HUES6 (cell line): ENCODE measurements at regions not wholly inside any gene's neighbourhood (a gene's known extent, or its start where the extent isn't known, plus 50 kb on each side); places are given as distances from the start of the nearest gene placed in this dataset.
"Not testable (repeated sequence)": the region's sequence is repeated elsewhere in the genome, so short reads cannot be mapped to it uniquely, and the experiment has no call there.

Experiments used
- H3K27ac ChIP-seq: 2 replicates; pipeline ENCODE4 v1.7.0; 2013; ENCODE audit warnings: low read depth, mild to moderate bottlenecking, low read length, inconsistent platforms
- H3K27me3 ChIP-seq: 2 replicates; pipeline ENCODE4 v1.6.1; 2013; ENCODE audit warnings: low read length; ENCODE audit not compliant: control insufficient read depth, insufficient read depth
- H3K36me3 ChIP-seq: 2 replicates; pipeline ENCODE4 v1.6.1; 2013; ENCODE audit warnings: low read length; ENCODE audit not compliant: control insufficient read depth, insufficient read depth
- H3K4me1 ChIP-seq: 2 replicates; pipeline ENCODE4 v1.6.1; 2013; ENCODE audit warnings: low read length; ENCODE audit not compliant: control insufficient read depth, insufficient read depth
- H3K4me3 ChIP-seq: 2 replicates; pipeline ENCODE4 v1.5.1; 2013; ENCODE audit warnings: low read depth, low read length
- H3K9ac ChIP-seq: one replicate; pipeline ENCODE4 v1.6.1; 2013; ENCODE audit warnings: mild to moderate bottlenecking, low read length
- H3K9me3 ChIP-seq: 2 replicates; pipeline ENCODE4 v1.6.1; 2013; ENCODE audit warnings: low read depth, low read length; ENCODE audit not compliant: control insufficient read depth, insufficient read depth

DNA sequence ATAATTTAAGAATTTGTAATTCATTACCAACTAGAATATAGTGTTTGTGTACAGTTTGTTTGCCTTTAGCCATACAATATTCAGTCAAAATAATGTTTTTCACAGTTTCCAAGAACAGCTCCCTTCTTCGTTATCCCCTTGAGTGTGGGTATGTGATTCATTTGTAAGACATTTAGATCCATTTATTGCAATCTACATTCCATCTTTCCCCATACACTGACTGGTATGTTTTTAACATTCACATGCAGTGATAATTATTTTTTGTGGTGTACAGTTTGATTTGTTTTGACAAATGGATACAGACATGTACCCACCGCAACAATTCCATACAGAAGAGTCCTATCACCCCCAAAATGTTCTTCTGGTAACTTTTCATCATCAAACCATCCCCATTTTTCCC is 589.1 kb upstream of the ADAMTS5 start:
- Histone ChIP-seq H3K9me3 (peaks cover 16% of the 10 kb centered on the region), H3K4me1 (no peaks in the 10 kb centered on the region), H3K4me3 (no peak overlapping the region), H3K27ac (no peak overlapping the region), H3K36me3 (no peaks in the 10 kb centered on the region), H3K27me3 (no peaks in the 10 kb centered on the region), H3K9ac (no peak overlapping the region)

DNA sequence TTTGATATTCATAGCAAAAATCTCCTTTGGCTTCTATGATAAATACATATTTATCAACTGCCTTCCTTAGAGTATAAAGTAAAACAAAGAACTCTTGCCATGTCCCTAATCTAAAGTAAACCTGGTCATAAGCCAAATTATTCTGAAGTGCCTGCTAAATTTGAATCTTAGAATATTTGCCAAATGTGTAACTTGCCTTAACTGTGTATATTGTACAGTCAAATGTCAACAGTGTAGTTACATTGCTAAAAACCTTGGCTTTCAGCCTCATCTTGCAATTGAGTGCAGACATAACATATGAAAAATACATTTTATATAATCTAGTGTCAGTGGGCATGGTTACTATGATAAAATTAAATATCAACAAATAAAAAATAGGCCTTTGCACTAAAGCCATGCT is 583.4 kb upstream of the ADAMTS5 start:
- Histone ChIP-seq H3K27me3 (no peaks in the 10 kb centered on the region), H3K4me3 (no peak overlapping the region), H3K4me1 (no peaks in the 10 kb centered on the region), H3K9me3 (peaks cover 16% of the 10 kb centered on the region), H3K36me3 (no peaks in the 10 kb centered on the region), H3K27ac (no peak overlapping the region), H3K9ac (no peak overlapping the region)

DNA sequence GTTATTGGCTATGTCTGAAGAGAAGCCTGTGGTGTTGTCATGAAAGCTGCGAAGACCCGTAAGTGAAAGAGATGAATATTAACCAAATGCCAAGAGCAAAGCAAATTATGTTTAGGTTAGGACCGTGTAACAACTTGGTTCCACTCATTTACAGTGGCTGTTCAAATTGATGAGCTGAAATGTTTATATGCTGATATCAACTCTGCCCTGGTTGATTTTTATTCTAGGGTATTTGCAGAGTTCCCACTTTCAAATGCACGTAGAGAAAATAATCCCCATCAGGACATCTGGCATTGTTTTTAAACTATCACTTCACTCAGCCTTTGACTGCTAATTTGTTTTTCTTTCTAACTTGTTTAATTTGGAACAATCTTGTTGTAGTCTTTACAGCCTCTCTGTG is 581.6 kb upstream of the ADAMTS5 start:
- H3K4me3 ChIP-seq: no peak overlapping the region
- H3K4me1 ChIP-seq: no peaks in the 10 kb centered on the region
- H3K27ac ChIP-seq: no peak overlapping the region
- no peaks in the 10 kb centered on the region for H3K36me3 ChIP-seq
- no peak overlapping the region for H3K9ac ChIP-seq
- peaks cover 16% of the 10 kb centered on the region for H3K9me3 ChIP-seq
- no peaks in the 10 kb centered on the region for H3K27me3 ChIP-seq

DNA sequence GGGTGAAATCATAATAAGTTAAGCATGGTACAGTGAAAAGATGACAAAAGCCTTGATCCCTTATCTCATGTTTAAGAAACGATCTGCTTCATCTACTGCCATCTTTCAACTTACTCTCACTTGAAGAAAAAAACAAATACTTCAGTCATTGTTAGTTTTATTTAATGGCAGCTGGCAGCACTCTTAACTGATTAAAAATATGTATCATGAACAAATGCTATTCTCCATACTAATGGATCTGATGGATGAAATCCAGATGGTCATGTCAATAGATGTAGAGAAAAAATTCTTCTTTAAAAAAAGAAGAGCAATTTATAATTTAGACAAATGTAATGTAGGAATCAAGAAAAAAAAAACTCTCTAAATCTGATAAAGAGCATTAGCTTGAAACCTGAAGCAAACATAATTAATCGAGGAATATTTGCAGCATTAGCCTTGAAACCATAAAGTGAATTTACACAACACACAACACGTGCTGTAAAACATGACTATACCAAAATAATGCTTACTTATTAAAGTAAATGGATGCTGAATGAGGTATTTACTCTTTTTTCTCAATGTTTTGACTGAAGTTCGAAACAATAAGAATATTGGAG is 579.0 kb upstream of the ADAMTS5 start:
- H3K27ac ChIP-seq: no peak overlapping the region

DNA sequence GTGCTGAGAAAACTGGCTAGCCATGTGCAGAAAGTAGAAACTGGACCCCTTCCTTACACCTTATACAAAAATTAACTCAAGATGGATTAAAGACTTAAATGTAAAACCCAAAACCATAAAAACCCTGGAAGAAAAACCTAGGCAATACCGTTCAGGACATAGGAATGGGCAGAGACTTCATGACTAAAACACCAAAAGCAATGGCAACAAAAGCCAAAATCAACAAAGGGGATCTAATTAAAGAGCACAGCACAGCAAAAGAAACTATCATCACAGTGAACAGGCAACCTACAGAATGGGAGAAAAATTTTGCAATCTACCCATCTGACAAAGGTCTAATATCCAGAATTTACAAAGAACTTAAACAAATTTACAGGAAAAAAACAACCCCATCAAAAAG is 575.2 kb upstream of the ADAMTS5 start:
- H3K4me1 ChIP-seq, H3K27me3 ChIP-seq, H3K4me3 ChIP-seq, H3K9me3 ChIP-seq, H3K36me3 ChIP-seq, H3K27ac ChIP-seq, H3K9ac ChIP-seq: not testable (repeated sequence)

More for the DNA sequence above, 579.0 kb upstream of the ADAMTS5 start:
- Histone ChIP-seq H3K4me1 (no peaks in the 10 kb centered on the region), H3K9ac (no peak overlapping the region), H3K9me3 (no peaks in the 10 kb centered on the region), H3K27me3 (no peaks in the 10 kb centered on the region), H3K4me3 (no peak overlapping the region), H3K36me3 (no peaks in the 10 kb centered on the region)

DNA sequence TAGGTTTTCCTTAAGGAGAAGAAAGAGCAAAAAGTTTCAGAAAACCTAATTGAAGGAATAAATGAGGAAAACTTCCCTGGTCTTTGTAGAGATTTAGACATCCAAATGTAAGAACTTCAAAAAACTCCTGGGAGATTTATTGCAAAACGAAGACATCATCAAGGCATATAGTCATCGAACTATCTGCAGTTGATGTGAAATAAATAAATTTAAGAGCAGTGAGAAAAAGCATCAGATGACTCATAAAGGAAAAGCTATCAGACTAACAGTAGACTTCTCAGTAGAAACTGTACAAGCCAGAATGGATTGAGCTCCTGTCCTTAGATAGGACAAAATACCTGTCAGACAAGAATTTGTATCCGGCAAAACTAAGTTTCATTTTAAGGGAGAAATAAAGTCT is 569.4 kb upstream of the ADAMTS5 start:
- H3K36me3 ChIP-seq: no peaks in the 10 kb centered on the region
- no peaks in the 10 kb centered on the region for H3K27me3 ChIP-seq
- H3K4me1 ChIP-seq: no peaks in the 10 kb centered on the region
- H3K9me3 ChIP-seq: no peaks in the 10 kb centered on the region
- no peak overlapping the region for H3K27ac ChIP-seq
- H3K4me3 ChIP-seq: no peak overlapping the region
- H3K9ac ChIP-seq: no peak overlapping the region

DNA sequence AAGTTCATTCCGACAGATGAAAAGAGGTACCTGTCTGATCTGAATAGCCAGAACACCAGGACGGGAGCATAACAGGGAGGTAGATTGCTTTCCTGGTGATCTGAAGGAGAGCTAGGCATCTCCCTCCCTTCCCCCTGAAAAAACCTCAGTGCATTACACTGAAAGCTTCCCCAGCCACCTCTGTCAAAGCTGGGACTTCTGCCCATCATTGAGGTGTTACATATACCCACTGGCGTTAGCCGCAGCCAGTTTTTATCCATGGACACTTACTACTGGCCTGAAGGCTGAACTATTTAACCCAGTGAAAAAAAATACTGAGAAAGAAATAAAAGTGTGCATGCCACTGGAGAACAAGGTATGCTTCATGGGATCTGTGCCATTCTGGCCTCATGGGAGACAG is 568.3 kb upstream of the ADAMTS5 start:
- Histone ChIP-seq H3K27ac (no peak overlapping the region), H3K27me3 (no peaks in the 10 kb centered on the region), H3K4me1 (no peaks in the 10 kb centered on the region), H3K9me3 (no peaks in the 10 kb centered on the region), H3K36me3 (no peaks in the 10 kb centered on the region), H3K9ac (no peak overlapping the region), H3K4me3 (no peak overlapping the region)

DNA sequence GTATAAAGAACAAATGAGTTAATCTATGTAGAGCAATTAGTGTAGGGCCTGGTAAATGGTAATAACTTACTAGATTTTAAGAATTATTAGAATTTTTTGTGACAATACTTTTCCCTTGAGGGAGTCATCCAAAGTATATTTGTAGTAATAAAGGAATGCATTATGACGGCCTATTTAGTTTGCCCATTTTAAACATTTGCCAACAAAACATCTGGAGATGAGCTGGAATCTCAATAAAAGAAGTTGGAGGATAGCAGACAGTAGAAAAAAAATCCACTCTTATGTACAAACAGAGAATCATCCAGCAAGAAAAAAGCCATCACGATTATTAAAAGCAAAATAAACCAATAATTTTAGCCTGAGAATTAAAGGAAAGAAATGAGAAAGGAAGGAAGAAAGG is 567.3 kb upstream of the ADAMTS5 start:
- H3K27me3 ChIP-seq: no peaks in the 10 kb centered on the region
- no peaks in the 10 kb centered on the region for H3K36me3 ChIP-seq
- no peak overlapping the region for H3K9ac ChIP-seq
- no peak overlapping the region for H3K27ac ChIP-seq
- no peaks in the 10 kb centered on the region for H3K4me1 ChIP-seq
- H3K9me3 ChIP-seq: no peaks in the 10 kb centered on the region
- H3K4me3 ChIP-seq: no peak overlapping the region

DNA sequence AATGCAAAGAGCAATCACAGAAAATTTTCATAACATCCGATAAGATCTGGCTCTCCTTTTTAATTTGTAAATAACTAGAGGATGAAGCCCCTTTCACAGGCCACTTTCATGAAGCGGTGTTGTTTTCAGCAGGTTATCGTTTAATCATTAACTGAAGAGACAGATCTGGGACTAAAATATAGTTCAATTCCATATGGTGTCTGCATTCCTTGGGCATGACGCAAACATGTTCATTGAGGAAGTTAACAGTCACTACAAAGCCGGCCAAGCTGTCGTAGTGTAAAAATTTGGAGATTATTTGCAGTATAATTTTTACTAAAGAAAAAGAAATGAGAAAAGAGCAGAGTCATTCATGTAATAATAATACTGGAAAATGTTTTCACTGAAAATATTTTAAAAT is 565.2 kb upstream of the ADAMTS5 start:
- Histone ChIP-seq H3K27me3 (no peaks in the 10 kb centered on the region), H3K9ac (no peak overlapping the region), H3K4me1 (no peaks in the 10 kb centered on the region), H3K27ac (no peak overlapping the region), H3K4me3 (no peak overlapping the region), H3K36me3 (no peaks in the 10 kb centered on the region), H3K9me3 (no peaks in the 10 kb centered on the region)

DNA sequence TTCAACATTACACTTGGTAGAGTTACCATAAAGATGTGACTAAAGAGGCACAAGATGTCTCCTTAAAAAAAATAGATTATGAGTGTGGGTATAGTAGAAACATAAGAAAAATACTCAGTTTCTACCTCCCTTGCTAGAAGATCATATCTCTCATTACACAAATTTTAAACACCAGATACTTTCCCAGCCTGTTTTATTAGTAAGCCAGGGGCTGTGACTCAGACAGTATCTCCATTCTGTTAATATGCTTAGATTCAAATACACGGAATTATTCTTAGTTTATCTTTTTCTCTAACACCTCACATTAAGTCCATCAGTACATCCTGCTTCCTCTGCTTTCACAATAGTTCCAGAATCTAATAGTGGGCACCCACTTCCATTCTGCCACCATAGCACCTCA is 561.8 kb upstream of the ADAMTS5 start:
- H3K36me3 ChIP-seq: no peaks in the 10 kb centered on the region
- H3K4me3 ChIP-seq: no peak overlapping the region
- H3K9me3 ChIP-seq: no peaks in the 10 kb centered on the region
- no peak overlapping the region for H3K27ac ChIP-seq
- no peaks in the 10 kb centered on the region for H3K27me3 ChIP-seq
- no peaks in the 10 kb centered on the region for H3K4me1 ChIP-seq
- no peak overlapping the region for H3K9ac ChIP-seq

DNA sequence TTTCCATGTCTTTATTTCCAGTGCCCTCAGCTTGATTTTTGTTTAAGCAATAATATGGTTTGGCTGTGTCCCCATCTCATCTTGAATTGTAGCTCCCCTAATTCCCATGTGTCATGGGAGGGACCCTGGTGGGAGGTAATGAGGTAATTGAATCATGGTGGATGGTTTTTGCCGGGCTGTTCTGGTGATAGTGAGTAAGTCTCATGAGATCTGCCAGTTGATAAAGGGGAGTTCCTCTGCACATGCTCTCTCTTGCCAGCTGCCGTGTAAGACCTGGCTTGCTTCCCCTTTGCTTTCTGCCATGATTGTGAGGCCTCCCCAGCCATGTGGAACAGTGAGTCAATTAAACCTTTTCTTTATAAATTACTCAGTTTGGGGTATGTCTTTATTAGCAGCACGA is 559.6 kb upstream of the ADAMTS5 start:
- H3K36me3 ChIP-seq: no peaks in the 10 kb centered on the region
- H3K27me3 ChIP-seq: no peaks in the 10 kb centered on the region
- H3K9me3 ChIP-seq: peaks cover 3% of the 10 kb centered on the region; the same call in 1 of the 2 replicates
- H3K27ac ChIP-seq: no peak overlapping the region
- H3K4me3 ChIP-seq: no peak overlapping the region
- no peaks in the 10 kb centered on the region for H3K4me1 ChIP-seq
- H3K9ac ChIP-seq: no peak overlapping the region

DNA sequence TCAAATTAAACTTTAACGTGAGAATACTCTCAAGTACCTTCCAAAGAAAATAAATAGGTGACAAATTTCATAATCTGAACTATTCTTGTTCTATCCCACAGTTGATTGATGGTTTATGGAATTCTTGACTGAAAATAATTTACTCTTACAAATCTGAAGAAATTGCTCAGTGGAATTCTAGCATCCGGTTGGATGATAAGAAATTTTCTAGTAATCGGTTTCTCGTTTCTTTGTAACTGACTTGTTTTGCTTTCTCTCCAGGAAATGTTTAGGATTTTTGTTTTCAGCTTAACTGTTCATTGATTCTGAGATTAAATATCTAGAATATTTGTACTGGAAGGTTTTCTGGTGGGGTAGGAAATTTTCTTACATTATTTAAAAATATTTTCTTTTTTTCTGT is 558.9 kb upstream of the ADAMTS5 start:
- Histone ChIP-seq H3K27me3 (no peaks in the 10 kb centered on the region), H3K27ac (no peak overlapping the region), H3K4me1 (no peaks in the 10 kb centered on the region), H3K9ac (no peak overlapping the region), H3K36me3 (no peaks in the 10 kb centered on the region), H3K9me3 (peaks cover 3% of the 10 kb centered on the region; the same call in 1 of the 2 replicates), H3K4me3 (no peak overlapping the region)
